ENCODE measurements at regions not wholly inside any gene's neighbourhood (a gene's known extent, or its start where the extent isn't known, plus 50 kb on each side); places are given as distances from the start of the nearest gene placed in this dataset.

GRCh38 chr5:105751908-105752307 lies 1918.8 kb downstream of the EFNA5 start:
- H3K4me3 ChIP-seq = no peak overlapping the region

GRCh38 chr5:105745111-105745510 lies 1925.6 kb downstream of the EFNA5 start:
- H3K27ac ChIP-seq = no peak overlapping the region
- no peak overlapping the region for H3K4me3 ChIP-seq
- no peaks in the 10 kb centered on the region for H3K9me3 ChIP-seq
- no peaks in the 10 kb centered on the region for H3K27me3 ChIP-seq
- no peak for DNase-seq
- TF ChIP-seq CTCF (IDR thresholded peaks at IDR 0.05) (no peak), POLR2AphosphoS5 (IDR thresholded peaks at IDR 0.05) (no peak), POLR2A (IDR thresholded peaks at IDR 0.05) (no peak), EP300 (IDR thresholded peaks at IDR 0.05) (no peak)
- intact Hi-C loops (cut with DNase I; ENCODE audit: low total_unique reads) = no loop called here
- no peaks in the 10 kb centered on the region for H3K4me1 ChIP-seq
- no peaks in the 10 kb centered on the region for H3K36me3 ChIP-seq

More at GRCh38 chr5:105751908-105752307, 1918.8 kb downstream of the EFNA5 start:
- TF ChIP-seq CTCF (IDR thresholded peaks at IDR 0.05) = no peak
- no peak for TF ChIP-seq EP300 (IDR thresholded peaks at IDR 0.05)
- TF ChIP-seq POLR2AphosphoS5 (IDR thresholded peaks at IDR 0.05) = no peak
- TF ChIP-seq POLR2A (IDR thresholded peaks at IDR 0.05) = no peak
- Histone ChIP-seq H3K27me3 (no peaks in the 10 kb centered on the region), H3K4me1 (no peaks in the 10 kb centered on the region), H3K9me3 (no peaks in the 10 kb centered on the region), H3K27ac (no peak overlapping the region), H3K36me3 (no peaks in the 10 kb centered on the region)
- intact Hi-C loops (cut with DNase I; ENCODE audit: low total_unique reads) = no loop called here
- DNase-seq = no peak

GRCh38 chr5:105740242-105740641 lies 1930.5 kb downstream of the EFNA5 start:
- no peak for DNase-seq
- H3K36me3 ChIP-seq = no peaks in the 10 kb centered on the region
- 63 to 81% (median 74%) methylated on average over 3 of the region's 3 CpGs for WGBS, 5 donors

GRCh38 chr5:105739732-105740131 lies 1931.0 kb downstream of the EFNA5 start:
- peaks cover 0 to 5% (median 0%) of the 10 kb centered on the region in 4 donors for H3K9me3 ChIP-seq
- H3K4me3 ChIP-seq = no peak overlapping the region
- no peaks in the 10 kb centered on the region for H3K27me3 ChIP-seq
- DNase-seq = no peak
- no peak for TF ChIP-seq CTCF (IDR thresholded peaks at IDR 0.05)
- no peak for TF ChIP-seq POLR2AphosphoS5 (IDR thresholded peaks at IDR 0.05)
- TF ChIP-seq EP300 (IDR thresholded peaks at IDR 0.05) = no peak
- no peak for TF ChIP-seq POLR2A (IDR thresholded peaks at IDR 0.05)
- no peak overlapping the region for H3K27ac ChIP-seq
- no peaks in the 10 kb centered on the region for H3K4me1 ChIP-seq
- no peaks in the 10 kb centered on the region for H3K36me3 ChIP-seq
- intact Hi-C loops (cut with DNase I; ENCODE audit: low total_unique reads) = no loop called here

More at GRCh38 chr5:105740242-105740641, 1930.5 kb downstream of the EFNA5 start:
- intact Hi-C loops (cut with DNase I; ENCODE audit: low total_unique reads) = no loop called here
- no peak overlapping the region for H3K27ac ChIP-seq
- TF ChIP-seq EP300 (IDR thresholded peaks at IDR 0.05) = no peak
- TF ChIP-seq CTCF (IDR thresholded peaks at IDR 0.05) = no peak
- no peak for TF ChIP-seq POLR2A (IDR thresholded peaks at IDR 0.05)
- TF ChIP-seq POLR2AphosphoS5 (IDR thresholded peaks at IDR 0.05) = no peak
- H3K4me3 ChIP-seq = no peak overlapping the region
- H3K4me1 ChIP-seq = no peaks in the 10 kb centered on the region
- no peaks in the 10 kb centered on the region for H3K27me3 ChIP-seq
- peaks cover 0 to 5% (median 0%) of the 10 kb centered on the region in 4 donors for H3K9me3 ChIP-seq

Measured in stomach (tissue), 8 donors.